ENCODE measurements at regions not wholly inside any gene's neighbourhood (a gene's known extent, or its start where the extent isn't known, plus 50 kb on each side); places are given as distances from the start of the nearest gene placed in this dataset.

- WGBS = 99% methylated on average over 3 of the region's 3 CpGs
Observed at GRCh38 chr1:194309269-194309668, 1122.9 kb upstream of the B3GALT2 start.

GRCh38 chr1:194300776-194301175, 1114.4 kb upstream of the B3GALT2 start:
- no peak overlapping the region for H3K27ac ChIP-seq (ENCODE audit: low read depth in 1 of 2, low read length in 1 of 2)
- 76% methylated on average over 4 of the region's 4 CpGs for WGBS
- H3K9me3 ChIP-seq (ENCODE audit: control insufficient read depth in 2 of 2, insufficient read depth in 1 of 2, low read length in 1 of 2) = no peaks in the 10 kb centered on the region

More at GRCh38 chr1:194309269-194309668, 1122.9 kb upstream of the B3GALT2 start:
- Histone ChIP-seq H3K4me1 (ENCODE audit: control insufficient read depth in 2 of 2, insufficient read depth in 2 of 2, low read length in 2 of 2) (no peaks in the 10 kb centered on the region), H3K36me3 (ENCODE audit: control insufficient read depth in 2 of 2, insufficient read depth in 2 of 2, low read length in 1 of 2) (no peaks in the 10 kb centered on the region), H3K27me3 (ENCODE audit: control insufficient read depth in 2 of 2, insufficient read depth in 1 of 2, low read length in 1 of 2) (no peaks in the 10 kb centered on the region), H3K27ac (ENCODE audit: low read depth in 1 of 2, low read length in 1 of 2) (no peak overlapping the region), H3K4me3 (ENCODE audit: low read length in 2 of 2) (no peak overlapping the region), H3K9me3 (ENCODE audit: control insufficient read depth in 2 of 2, insufficient read depth in 1 of 2, low read length in 1 of 2) (no peaks in the 10 kb centered on the region)
- no peak for DNase-seq (ENCODE audit: low read depth in 6 of 9, low spot score in 9 of 9)

GRCh38 chr1:194300340-194300739, 1113.9 kb upstream of the B3GALT2 start:
- Histone ChIP-seq H3K27ac (ENCODE audit: low read depth in 1 of 2, low read length in 1 of 2) (no peak overlapping the region), H3K27me3 (ENCODE audit: control insufficient read depth in 2 of 2, insufficient read depth in 1 of 2, low read length in 1 of 2) (no peaks in the 10 kb centered on the region), H3K9me3 (ENCODE audit: control insufficient read depth in 2 of 2, insufficient read depth in 1 of 2, low read length in 1 of 2) (no peaks in the 10 kb centered on the region), H3K36me3 (ENCODE audit: control insufficient read depth in 2 of 2, insufficient read depth in 2 of 2, low read length in 1 of 2) (no peaks in the 10 kb centered on the region), H3K4me1 (ENCODE audit: control insufficient read depth in 2 of 2, insufficient read depth in 2 of 2, low read length in 2 of 2) (peaks cover 3% of the 10 kb centered on the region in 2 donors), H3K4me3 (ENCODE audit: low read length in 2 of 2) (no peak overlapping the region)
- WGBS = 96% methylated on average over 1 of the region's 1 CpG
- DNase-seq (ENCODE audit: low read depth in 6 of 9, low spot score in 9 of 9) = no peak

More at GRCh38 chr1:194300776-194301175, 1114.4 kb upstream of the B3GALT2 start:
- Histone ChIP-seq H3K27me3 (ENCODE audit: control insufficient read depth in 2 of 2, insufficient read depth in 1 of 2, low read length in 1 of 2) (no peaks in the 10 kb centered on the region), H3K4me3 (ENCODE audit: low read length in 2 of 2) (no peak overlapping the region), H3K36me3 (ENCODE audit: control insufficient read depth in 2 of 2, insufficient read depth in 2 of 2, low read length in 1 of 2) (no peaks in the 10 kb centered on the region), H3K4me1 (ENCODE audit: control insufficient read depth in 2 of 2, insufficient read depth in 2 of 2, low read length in 2 of 2) (no peaks in the 10 kb centered on the region)
- DNase-seq (ENCODE audit: low read depth in 6 of 9, low spot score in 9 of 9) = no peak

- H3K27me3 ChIP-seq (ENCODE audit: control insufficient read depth in 2 of 2, insufficient read depth in 1 of 2, low read length in 1 of 2) = no peaks in the 10 kb centered on the region
- no peak for DNase-seq (ENCODE audit: low read depth in 6 of 9, low spot score in 9 of 9)
- H3K27ac ChIP-seq (ENCODE audit: low read depth in 1 of 2, low read length in 1 of 2) = no peak overlapping the region
- no peaks in the 10 kb centered on the region for H3K9me3 ChIP-seq (ENCODE audit: control insufficient read depth in 2 of 2, insufficient read depth in 1 of 2, low read length in 1 of 2)
- no peak overlapping the region for H3K4me3 ChIP-seq (ENCODE audit: low read length in 2 of 2)
- H3K4me1 ChIP-seq (ENCODE audit: control insufficient read depth in 2 of 2, insufficient read depth in 2 of 2, low read length in 2 of 2) = peaks cover 6 to 10% of the 10 kb centered on the region in 2 donors
- 98% methylated on average over 1 of the region's 1 CpG for WGBS
- no peaks in the 10 kb centered on the region for H3K36me3 ChIP-seq (ENCODE audit: control insufficient read depth in 2 of 2, insufficient read depth in 2 of 2, low read length in 1 of 2)
Observed at GRCh38 chr1:194298007-194298598, 1111.7 kb upstream of the B3GALT2 start.

GRCh38 chr1:194297094-194297493, 1110.7 kb upstream of the B3GALT2 start:
- no peak overlapping the region for H3K27ac ChIP-seq (ENCODE audit: low read depth in 1 of 2, low read length in 1 of 2)
- no peaks in the 10 kb centered on the region for H3K27me3 ChIP-seq (ENCODE audit: control insufficient read depth in 2 of 2, insufficient read depth in 1 of 2, low read length in 1 of 2)
- H3K4me3 ChIP-seq (ENCODE audit: low read length in 2 of 2) = no peak overlapping the region
- no peaks in the 10 kb centered on the region for H3K9me3 ChIP-seq (ENCODE audit: control insufficient read depth in 2 of 2, insufficient read depth in 1 of 2, low read length in 1 of 2)
- WGBS = 99% methylated on average over 2 of the region's 2 CpGs
- peaks cover 6 to 10% of the 10 kb centered on the region in 2 donors for H3K4me1 ChIP-seq (ENCODE audit: control insufficient read depth in 2 of 2, insufficient read depth in 2 of 2, low read length in 2 of 2)
- no peaks in the 10 kb centered on the region for H3K36me3 ChIP-seq (ENCODE audit: control insufficient read depth in 2 of 2, insufficient read depth in 2 of 2, low read length in 1 of 2)
- DNase-seq (ENCODE audit: low read depth in 6 of 9, low spot score in 9 of 9) = no peak

- Histone ChIP-seq H3K27ac (ENCODE audit: low read depth in 1 of 2, low read length in 1 of 2) (no peak overlapping the region), H3K27me3 (ENCODE audit: control insufficient read depth in 2 of 2, insufficient read depth in 1 of 2, low read length in 1 of 2) (no peaks in the 10 kb centered on the region), H3K9me3 (ENCODE audit: control insufficient read depth in 2 of 2, insufficient read depth in 1 of 2, low read length in 1 of 2) (no peaks in the 10 kb centered on the region), H3K4me3 (ENCODE audit: low read length in 2 of 2) (no peak overlapping the region), H3K4me1 (ENCODE audit: control insufficient read depth in 2 of 2, insufficient read depth in 2 of 2, low read length in 2 of 2) (peaks cover 6 to 10% of the 10 kb centered on the region in 2 donors), H3K36me3 (ENCODE audit: control insufficient read depth in 2 of 2, insufficient read depth in 2 of 2, low read length in 1 of 2) (no peaks in the 10 kb centered on the region)
- over 99% methylated on average over 2 of the region's 2 CpGs for WGBS
- DNase-seq (ENCODE audit: low read depth in 6 of 9, low spot score in 9 of 9) = no peak
Observed at GRCh38 chr1:194296201-194296600, 1109.8 kb upstream of the B3GALT2 start.

GRCh38 chr1:194295685-194296084, 1109.3 kb upstream of the B3GALT2 start:
- H3K9me3 ChIP-seq (ENCODE audit: control insufficient read depth in 2 of 2, insufficient read depth in 1 of 2, low read length in 1 of 2) = no peaks in the 10 kb centered on the region
- no peaks in the 10 kb centered on the region for H3K27me3 ChIP-seq (ENCODE audit: control insufficient read depth in 2 of 2, insufficient read depth in 1 of 2, low read length in 1 of 2)
- H3K4me1 ChIP-seq (ENCODE audit: control insufficient read depth in 2 of 2, insufficient read depth in 2 of 2, low read length in 2 of 2) = peaks cover 6 to 10% of the 10 kb centered on the region in 2 donors
- peak; percentile 45 to 89 (median 73) for DNase-seq (ENCODE audit: low read depth in 6 of 9, low spot score in 9 of 9)
- no peaks in the 10 kb centered on the region for H3K36me3 ChIP-seq (ENCODE audit: control insufficient read depth in 2 of 2, insufficient read depth in 2 of 2, low read length in 1 of 2)
- H3K4me3 ChIP-seq (ENCODE audit: low read length in 2 of 2) = no peak overlapping the region
- WGBS = 14% methylated on average over 1 of the region's 1 CpG
- H3K27ac ChIP-seq (ENCODE audit: low read depth in 1 of 2, low read length in 1 of 2) = peak overlapping the region in 1 of 2 donors; percentile 3

- no peak for DNase-seq (ENCODE audit: low read depth in 6 of 9, low spot score in 9 of 9)
- H3K27me3 ChIP-seq (ENCODE audit: control insufficient read depth in 2 of 2, insufficient read depth in 1 of 2, low read length in 1 of 2) = no peaks in the 10 kb centered on the region
- peaks cover 10 to 17% of the 10 kb centered on the region in 2 donors for H3K4me1 ChIP-seq (ENCODE audit: control insufficient read depth in 2 of 2, insufficient read depth in 2 of 2, low read length in 2 of 2)
- H3K27ac ChIP-seq (ENCODE audit: low read depth in 1 of 2, low read length in 1 of 2) = no peak overlapping the region
- H3K9me3 ChIP-seq (ENCODE audit: control insufficient read depth in 2 of 2, insufficient read depth in 1 of 2, low read length in 1 of 2) = no peaks in the 10 kb centered on the region
- H3K36me3 ChIP-seq (ENCODE audit: control insufficient read depth in 2 of 2, insufficient read depth in 2 of 2, low read length in 1 of 2) = no peaks in the 10 kb centered on the region
- 94% methylated on average over 1 of the region's 1 CpG for WGBS
- no peak overlapping the region for H3K4me3 ChIP-seq (ENCODE audit: low read length in 2 of 2)
Observed at GRCh38 chr1:194293851-194294405, 1107.5 kb upstream of the B3GALT2 start.

GRCh38 chr1:194292966-194293365, 1106.6 kb upstream of the B3GALT2 start:
- H3K9me3 ChIP-seq (ENCODE audit: control insufficient read depth in 2 of 2, insufficient read depth in 1 of 2, low read length in 1 of 2) = no peaks in the 10 kb centered on the region
- peaks cover 10 to 17% of the 10 kb centered on the region in 2 donors for H3K4me1 ChIP-seq (ENCODE audit: control insufficient read depth in 2 of 2, insufficient read depth in 2 of 2, low read length in 2 of 2)
- DNase-seq (ENCODE audit: low read depth in 6 of 9, low spot score in 9 of 9) = no peak
- H3K4me3 ChIP-seq (ENCODE audit: low read length in 2 of 2) = no peak overlapping the region
- WGBS = 96% methylated on average over 3 of the region's 3 CpGs
- no peaks in the 10 kb centered on the region for H3K36me3 ChIP-seq (ENCODE audit: control insufficient read depth in 2 of 2, insufficient read depth in 2 of 2, low read length in 1 of 2)
- no peaks in the 10 kb centered on the region for H3K27me3 ChIP-seq (ENCODE audit: control insufficient read depth in 2 of 2, insufficient read depth in 1 of 2, low read length in 1 of 2)
- no peak overlapping the region for H3K27ac ChIP-seq (ENCODE audit: low read depth in 1 of 2, low read length in 1 of 2)
